Lung (tissue), 11 donors: ENCODE measurements at regions not wholly inside any gene's neighbourhood (a gene's known extent, or its start where the extent isn't known, plus 50 kb on each side); places are given as distances from the start of the nearest gene placed in this dataset.

ENCODE experiments used
- ATAC-seq: fragments of 200-7000 bp; cut with Tn5 transposase; one replicate; pipeline ENCODE4 v1.9.1; 2020; ENCODE audit warnings: moderate number of reproducible peaks; ENCODE audit not compliant: insufficient read depth, low FRiP score
- DNase-seq, 3 donors: peaks; one replicate each; pipeline ENCODE4 v3.0.0-alpha.2; 2013 to 2017
- H3K27ac ChIP-seq, 2 donors: one replicate each; pipeline ENCODE4 v1.5.1; 2013; ENCODE audit warnings: mild to moderate bottlenecking in 2 of 2, moderate library complexity in 2 of 2, control low read depth in 1 of 2, inconsistent platforms in 1 of 2, low read depth in 1 of 2, low read length in 1 of 2
- H3K27me3 ChIP-seq, 3 donors: one replicate each; pipeline ENCODE4 v1.5.1; 2013; ENCODE audit warnings: low read length in 2 of 3; ENCODE audit not compliant: control insufficient read depth in 3 of 3, insufficient read depth in 3 of 3
- H3K36me3 ChIP-seq, 4 donors: one replicate each; pipeline ENCODE4 v1.5.1; 2013; ENCODE audit warnings: low read length in 4 of 4, mild to moderate bottlenecking in 1 of 4, moderate library complexity in 1 of 4; ENCODE audit not compliant: control insufficient read depth in 4 of 4, insufficient read depth in 4 of 4
- H3K4me1 ChIP-seq, 5 donors: one replicate each; pipeline ENCODE4 v1.5.1; 2013; ENCODE audit warnings: low read length in 5 of 5, mild to moderate bottlenecking in 2 of 5, moderate library complexity in 1 of 5; ENCODE audit not compliant: control insufficient read depth in 5 of 5, insufficient read depth in 5 of 5
- H3K4me3 ChIP-seq: one replicate; pipeline ENCODE4 v1.5.1; 2013; ENCODE audit warnings: mild to moderate bottlenecking, control low read depth, moderate library complexity
- H3K9ac ChIP-seq, 2 donors: one replicate each; pipeline ENCODE4 v1.5.1; 2013; ENCODE audit warnings: low read length in 2 of 2, control low read depth in 1 of 2; ENCODE audit not compliant: insufficient read depth in 1 of 2
- H3K9me3 ChIP-seq, 4 donors: one replicate each; pipeline ENCODE4 v1.5.1; 2013; ENCODE audit warnings: low read length in 3 of 4, mild to moderate bottlenecking in 1 of 4, moderate library complexity in 1 of 4; ENCODE audit not compliant: control insufficient read depth in 4 of 4, insufficient read depth in 3 of 4
- CTCF ChIP-seq: IDR thresholded peaks from 2 replicates; pipeline ENCODE4 v1.5.1; 2012; ENCODE audit warnings: mild to moderate bottlenecking; ENCODE audit errors: control extremely low read depth, extremely low read depth
- WGBS, 2 donors: extraction: QIAGEN DNeasy Blood & Tissue Kit; methylation state at CpG; one replicate each; pipeline ENCODE4 v1.1.7; 2013; 5-methylcytosine and 5-hydroxymethylcytosine counted together
- donor health status: control.
- donor health status: control.
- donor health status: Bipolar disorder and iron deficiency.
- donor health status: healthy.
- donor health status: DM: yes; HTN: yes; CAD: no.

DNA sequence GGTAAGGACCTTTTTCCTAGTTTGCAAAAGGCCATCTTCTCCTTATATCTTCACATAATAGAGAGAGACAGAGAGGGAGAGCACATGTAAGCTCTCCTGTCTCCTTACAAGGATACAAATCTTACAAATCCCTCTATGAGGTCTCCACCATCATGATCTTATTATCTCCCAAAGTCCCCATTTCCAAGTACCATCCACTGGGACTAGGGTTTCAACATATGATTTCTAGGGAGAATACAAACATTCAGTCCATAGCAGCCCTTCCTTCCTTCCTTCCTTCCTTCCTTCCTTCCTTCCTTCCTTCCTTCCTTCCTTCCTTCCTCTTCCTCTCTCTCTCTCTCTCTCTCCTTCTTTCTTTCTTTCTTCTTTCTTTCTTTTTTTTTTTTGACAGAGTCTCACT lies 1132.9 kb upstream of the WWC1 start:
- H3K9ac ChIP-seq: no peak overlapping the region
- TF ChIP-seq CTCF: no peak
- H3K36me3 ChIP-seq: no peaks in the 10 kb centered on the region
- H3K9me3 ChIP-seq: no peaks in the 10 kb centered on the region
- no peaks in the 10 kb centered on the region for H3K27me3 ChIP-seq
- DNase-seq: no peak
- H3K4me3 ChIP-seq: no peak overlapping the region
- H3K27ac ChIP-seq: no peak overlapping the region
- H3K4me1 ChIP-seq: no peaks in the 10 kb centered on the region
- no peak for ATAC-seq

- ATAC-seq: no peak
- WGBS, 2 donors: 88 to 91% methylated on average over 4 of the region's 4 CpGs
- Histone ChIP-seq H3K4me3 (no peak overlapping the region), H3K4me1 (no peaks in the 10 kb centered on the region), H3K9ac (no peak overlapping the region), H3K27me3 (no peaks in the 10 kb centered on the region), H3K27ac (no peak overlapping the region), H3K36me3 (no peaks in the 10 kb centered on the region), H3K9me3 (no peaks in the 10 kb centered on the region)
- TF ChIP-seq CTCF: no peak
- DNase-seq: no peak
These were observed 1131.1 kb upstream of the WWC1 start for GRCh38 chr5:167160388-167160787.

DNA sequence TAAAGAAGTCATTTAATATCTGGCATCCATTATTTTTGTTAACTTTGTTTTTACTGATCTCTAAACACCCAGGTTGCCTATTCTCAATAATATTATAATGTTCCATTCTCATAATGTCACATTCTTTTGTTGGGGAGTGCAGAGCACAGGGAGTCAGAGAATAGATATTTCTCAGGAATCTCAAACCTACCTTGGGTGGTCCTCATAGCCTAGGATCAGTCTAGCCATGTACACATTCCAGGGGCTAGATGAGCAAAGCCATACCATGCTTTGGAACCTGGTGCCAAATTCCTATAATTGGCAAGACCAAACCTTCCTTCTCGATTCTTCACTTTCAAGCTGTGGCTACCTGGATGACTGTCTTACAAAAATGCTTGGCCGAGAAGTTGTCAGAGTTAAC lies 1124.7 kb upstream of the WWC1 start:
- H3K27ac ChIP-seq: no peak overlapping the region
- 82 to 90% methylated on average over 2 of the region's 2 CpGs for WGBS, 2 donors
- DNase-seq: no peak
- no peaks in the 10 kb centered on the region for H3K36me3 ChIP-seq
- H3K27me3 ChIP-seq: no peaks in the 10 kb centered on the region
- no peak for ATAC-seq
- no peaks in the 10 kb centered on the region for H3K9me3 ChIP-seq
- no peak overlapping the region for H3K4me3 ChIP-seq
- H3K9ac ChIP-seq: no peak overlapping the region
- TF ChIP-seq CTCF: no peak
- no peaks in the 10 kb centered on the region for H3K4me1 ChIP-seq

DNA sequence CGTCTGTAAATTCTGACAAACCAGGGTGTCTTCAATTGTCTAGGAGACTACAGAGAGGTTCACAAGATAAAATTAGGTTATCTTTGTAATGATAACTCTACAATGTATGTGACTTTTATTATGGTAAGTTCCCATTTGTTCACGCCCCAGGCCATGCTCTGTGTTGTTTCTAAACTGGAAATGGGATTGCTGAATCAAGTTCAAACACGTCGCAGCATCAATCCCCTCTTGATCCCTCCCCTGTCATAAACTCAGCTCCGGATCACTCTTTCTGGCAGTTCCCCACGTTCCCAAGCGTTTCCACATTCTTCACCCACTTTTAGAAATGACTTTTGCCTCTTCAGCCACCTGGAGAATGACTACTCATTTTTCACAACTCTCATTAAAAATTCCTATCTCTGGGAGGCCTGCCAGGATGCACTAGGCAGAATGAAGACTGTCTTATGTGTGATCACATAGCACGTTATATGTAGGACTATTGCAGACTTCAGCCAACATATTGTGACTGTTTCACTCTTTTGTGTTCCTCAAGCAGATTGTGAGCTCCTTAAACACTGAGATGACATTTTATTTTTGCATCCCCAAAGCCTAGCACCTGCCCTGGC lies 1124.2 kb upstream of the WWC1 start:
- Histone ChIP-seq H3K36me3 (no peaks in the 10 kb centered on the region), H3K4me1 (no peaks in the 10 kb centered on the region), H3K27ac (no peak overlapping the region), H3K9me3 (no peaks in the 10 kb centered on the region), H3K9ac (no peak overlapping the region), H3K4me3 (no peak overlapping the region), H3K27me3 (no peaks in the 10 kb centered on the region)
- DNase-seq: no peak
- TF ChIP-seq CTCF: no peak
- WGBS, 2 donors: 55 to 67% methylated on average over 8 of the region's 8 CpGs
- no peak for ATAC-seq
